Muscle layer of duodenum (tissue), 2 donors: ENCODE measurements at regions not wholly inside any gene's neighbourhood (a gene's known extent, or its start where the extent isn't known, plus 50 kb on each side); places are given as distances from the start of the nearest gene placed in this dataset.

Experiments used
- H3K27ac ChIP-seq: one replicate; pipeline ENCODE4 v1.7.0; 2013; ENCODE audit warnings: mild to moderate bottlenecking, low read length
- H3K27me3 ChIP-seq: one replicate; pipeline ENCODE4 v1.7.0; 2013; ENCODE audit warnings: low read depth, mild to moderate bottlenecking, control low read depth, low read length
- H3K36me3 ChIP-seq, 2 donors: one replicate each; pipeline ENCODE4 v1.7.0; 2013; ENCODE audit warnings: low read length in 2 of 2, control low read depth in 1 of 2, mild to moderate bottlenecking in 1 of 2; ENCODE audit not compliant: insufficient read depth in 2 of 2, control insufficient read depth in 1 of 2
- H3K4me1 ChIP-seq, 2 donors: one replicate each; pipeline ENCODE4 v1.7.0; 2013; ENCODE audit warnings: low read length in 2 of 2, mild to moderate bottlenecking in 2 of 2, control low read depth in 1 of 2, moderate library complexity in 1 of 2; ENCODE audit not compliant: insufficient read depth in 2 of 2, control insufficient read depth in 1 of 2
- H3K4me3 ChIP-seq, 2 donors: one replicate each; pipeline ENCODE4 v1.7.0; 2013; ENCODE audit warnings: low read length in 2 of 2, low read depth in 1 of 2, mild to moderate bottlenecking in 1 of 2
- H3K9me3 ChIP-seq, 2 donors: one replicate each; pipeline ENCODE4 v1.7.0; 2013; ENCODE audit warnings: low read length in 2 of 2, control low read depth in 1 of 2, mild to moderate bottlenecking in 1 of 2; ENCODE audit not compliant: control insufficient read depth in 1 of 2
- donor health status: healthy.

- no peak overlapping the region for H3K4me3 ChIP-seq
- no peaks in the 10 kb centered on the region for H3K27me3 ChIP-seq
Measured at GRCh38 chr5:2806176-2806575, 54.7 kb upstream of the IRX2 start.

GRCh38 chr5:2805080-2805479 lies 53.6 kb upstream of the IRX2 start:
- Histone ChIP-seq H3K4me1 (no peaks in the 10 kb centered on the region), H3K9me3 (no peaks in the 10 kb centered on the region), H3K27ac (no peak overlapping the region), H3K27me3 (no peaks in the 10 kb centered on the region), H3K36me3 (no peaks in the 10 kb centered on the region), H3K4me3 (no peak overlapping the region)

More at GRCh38 chr5:2806176-2806575, 54.7 kb upstream of the IRX2 start:
- H3K9me3 ChIP-seq = no peaks in the 10 kb centered on the region
- H3K4me1 ChIP-seq = no peaks in the 10 kb centered on the region
- no peaks in the 10 kb centered on the region for H3K36me3 ChIP-seq
- no peak overlapping the region for H3K27ac ChIP-seq

- H3K4me1 ChIP-seq = no peaks in the 10 kb centered on the region
- no peaks in the 10 kb centered on the region for H3K9me3 ChIP-seq
- H3K4me3 ChIP-seq = no peak overlapping the region
- H3K27me3 ChIP-seq = no peaks in the 10 kb centered on the region
- no peaks in the 10 kb centered on the region for H3K36me3 ChIP-seq
- H3K27ac ChIP-seq = no peak overlapping the region
Measured at GRCh38 chr5:2803751-2804150, 52.3 kb upstream of the IRX2 start.

DNA sequence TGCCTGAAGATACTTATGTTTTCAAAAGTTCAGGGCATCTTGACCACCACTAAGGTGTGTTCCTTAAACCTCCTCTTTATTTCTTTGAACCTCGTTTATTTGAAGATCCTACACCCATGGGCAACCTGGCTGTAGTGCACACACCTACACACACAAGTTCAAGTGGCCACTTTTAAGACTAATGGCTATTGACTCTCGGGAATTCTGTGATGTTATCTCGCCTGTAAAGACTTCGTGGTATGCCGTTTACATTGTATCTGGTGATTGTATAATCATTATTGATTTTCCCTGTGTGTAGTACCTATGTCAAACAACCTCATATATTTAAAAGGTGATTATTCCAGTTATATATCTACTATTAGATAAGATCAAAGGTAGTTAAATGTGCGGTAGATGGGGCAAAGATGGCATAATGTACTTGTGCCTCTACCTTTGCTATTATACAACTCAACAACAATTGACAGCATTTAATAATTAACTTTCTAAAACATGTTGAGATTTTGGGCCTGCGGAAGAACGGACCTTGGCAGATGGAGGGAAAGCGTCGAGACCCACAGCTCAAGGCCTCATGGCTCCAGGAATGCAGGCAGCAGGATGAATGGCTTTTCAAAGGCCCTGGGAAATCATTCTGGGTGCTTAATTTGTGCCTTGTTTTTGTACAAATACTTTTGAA lies 51.4 kb upstream of the IRX2 start:
- Histone ChIP-seq H3K27me3 (no peaks in the 10 kb centered on the region), H3K27ac (no peak overlapping the region), H3K4me3 (no peak overlapping the region), H3K4me1 (no peaks in the 10 kb centered on the region), H3K36me3 (no peaks in the 10 kb centered on the region), H3K9me3 (no peaks in the 10 kb centered on the region)

DNA sequence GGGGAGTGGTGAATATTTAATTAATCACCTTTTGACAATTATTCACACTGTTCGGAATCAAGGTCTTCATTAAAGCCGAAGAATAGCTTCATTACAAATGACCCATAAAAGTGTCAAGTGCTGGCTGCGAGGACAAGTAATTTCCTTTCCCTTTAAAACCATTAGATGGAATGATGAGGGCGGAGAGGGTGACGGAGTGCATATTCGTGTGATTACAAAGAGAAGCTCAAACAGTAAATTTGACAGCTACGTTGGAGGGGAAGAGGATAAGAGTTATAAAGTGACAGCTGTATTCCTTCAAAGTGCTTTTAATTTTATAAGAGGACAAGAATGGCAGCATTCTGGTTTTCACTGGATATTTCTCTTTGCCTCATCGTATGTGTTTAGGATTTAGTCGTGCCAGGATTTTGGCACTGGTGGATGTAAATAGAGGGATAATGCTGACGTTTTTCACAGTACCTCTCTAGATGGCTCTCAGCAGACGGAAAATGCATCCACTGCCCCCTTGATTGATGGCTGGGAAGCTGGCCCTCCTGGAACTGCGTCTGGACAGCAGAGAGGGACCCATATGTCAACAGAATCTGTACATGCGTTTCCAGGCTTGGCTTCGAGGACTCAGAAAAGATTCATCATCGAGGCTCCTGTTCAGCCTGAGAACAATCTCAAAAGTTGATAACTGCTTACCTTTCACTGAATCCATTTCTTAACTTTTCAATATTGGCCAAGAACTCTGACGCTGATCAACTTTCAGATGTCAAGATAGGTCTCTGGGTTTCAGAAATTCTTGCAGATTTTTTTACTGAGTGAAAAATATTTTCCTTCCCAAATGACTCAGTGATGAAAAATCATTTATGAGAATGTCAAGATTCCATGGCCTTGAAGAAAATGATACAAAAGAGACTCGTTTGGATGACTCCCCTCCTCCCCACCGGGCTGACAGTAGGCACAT lies 50.4 kb upstream of the IRX2 start:
- Histone ChIP-seq H3K9me3 (no peaks in the 10 kb centered on the region), H3K36me3 (no peaks in the 10 kb centered on the region), H3K27ac (no peak overlapping the region), H3K4me3 (no peak overlapping the region), H3K4me1 (no peaks in the 10 kb centered on the region), H3K27me3 (no peaks in the 10 kb centered on the region)
